ENCODE measurements at regions not wholly inside any gene's neighbourhood (a gene's known extent, or its start where the extent isn't known, plus 50 kb on each side); places are given as distances from the start of the nearest gene placed in this dataset.

- TF ChIP-seq KDM1A (IDR thresholded peaks at IDR 0.05; ENCODE audit: borderline replicate concordance, low read length) (no peak), RAD21 (IDR thresholded peaks at IDR 0.05 in 1 of 2, conservative IDR thresholded peaks at IDR 0.05 in 1 of 2; ENCODE audit: low read depth in 2 of 2, low read length in 2 of 2) (no peak), EZH2 (IDR thresholded peaks at IDR 0.05; ENCODE audit: low read depth, low read length, severe bottlenecking) (no peak), GABPA (IDR thresholded peaks at IDR 0.05; ENCODE audit: borderline replicate concordance, insufficient read depth, low read length) (no peak), BRCA1 (IDR thresholded peaks at IDR 0.05; ENCODE audit: low read depth, low read length) (no peak), TEAD4 (IDR thresholded peaks at IDR 0.05; ENCODE audit: low read depth, low read length) (no peak), NRF1 (IDR thresholded peaks at IDR 0.05; ENCODE audit: low read depth, low read length) (no peak)
- TF ChIP-seq, protein P1, sequence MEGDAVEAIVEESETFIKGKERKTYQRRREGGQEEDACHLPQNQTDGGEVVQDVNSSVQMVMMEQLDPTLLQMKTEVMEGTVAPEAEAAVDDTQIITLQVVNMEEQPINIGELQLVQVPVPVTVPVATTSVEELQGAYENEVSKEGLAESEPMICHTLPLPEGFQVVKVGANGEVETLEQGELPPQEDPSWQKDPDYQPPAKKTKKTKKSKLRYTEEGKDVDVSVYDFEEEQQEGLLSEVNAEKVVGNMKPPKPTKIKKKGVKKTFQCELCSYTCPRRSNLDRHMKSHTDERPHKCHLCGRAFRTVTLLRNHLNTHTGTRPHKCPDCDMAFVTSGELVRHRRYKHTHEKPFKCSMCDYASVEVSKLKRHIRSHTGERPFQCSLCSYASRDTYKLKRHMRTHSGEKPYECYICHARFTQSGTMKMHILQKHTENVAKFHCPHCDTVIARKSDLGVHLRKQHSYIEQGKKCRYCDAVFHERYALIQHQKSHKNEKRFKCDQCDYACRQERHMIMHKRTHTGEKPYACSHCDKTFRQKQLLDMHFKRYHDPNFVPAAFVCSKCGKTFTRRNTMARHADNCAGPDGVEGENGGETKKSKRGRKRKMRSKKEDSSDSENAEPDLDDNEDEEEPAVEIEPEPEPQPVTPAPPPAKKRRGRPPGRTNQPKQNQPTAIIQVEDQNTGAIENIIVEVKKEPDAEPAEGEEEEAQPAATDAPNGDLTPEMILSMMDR (IDR thresholded peaks at IDR 0.05; ENCODE audit: control extremely low read depth in 1 of 3, insufficient read depth in 1 of 3, low read depth in 1 of 3, low read length in 3 of 3) = peak in 2 of 3 experiments; percentile 19 to 22; a peak in 2 of 4 replicates
Observed at GRCh38 chr12:128089961-128090360, 177.0 kb upstream of the TMEM132C start.
